Prostate gland (tissue), 2 donors: ENCODE measurements at regions not wholly inside any gene's neighbourhood (a gene's known extent, or its start where the extent isn't known, plus 50 kb on each side); places are given as distances from the start of the nearest gene placed in this dataset.

Experiments
- CTCF ChIP-seq, 4 experiments: fragments of 200-600 bp in 2 of 4; fragments of 450-650 bp in 2 of 4; sonication (generic) in 2 of 4; IDR thresholded peaks; 1 replicate in 3 of 4; 2 replicates in 1 of 4; pipeline ENCODE4 v1.5.1; 2016 to 2019; ENCODE audit warnings: antibody characterized with exemption in 4 of 4, mild to moderate bottlenecking in 2 of 4, moderate library complexity in 2 of 4
- POLR2AphosphoS5 ChIP-seq: sonication (generic); formaldehyde crosslinking; IDR thresholded peaks from one replicate; pipeline ENCODE4 v1.6.1; 2017; ENCODE audit warnings: antibody characterized with exemption

- no peak for TF ChIP-seq CTCF (IDR thresholded peaks at IDR 0.05)
- peak; percentile 50 for TF ChIP-seq POLR2AphosphoS5
Observed at GRCh38 chr6:22899426-22899825, 330.1 kb downstream of the HDGFL1 start.
